ENCODE measurements at regions not wholly inside any gene's neighbourhood (a gene's known extent, or its start where the extent isn't known, plus 50 kb on each side); places are given as distances from the start of the nearest gene placed in this dataset.
A peak's percentile ranks its signal among the peaks of the same experiment; 100 is the strongest.

- Histone ChIP-seq H3K4me1 (no peaks in the 10 kb centered on the region), H3K9me3 (no peaks in the 10 kb centered on the region), H3K4me2 (peak overlapping the region; percentile 45; the same call in 2 of the 3 replicates), H3K4me3 (no peak overlapping the region), H3K27ac (no peak overlapping the region)
- no peak for FAIRE-seq
- WGBS (ENCODE audit: missing lambda C conversion rate) = 12% methylated on average over 9 of the region's 9 CpGs
- TF ChIP-seq ESRRA (IDR thresholded peaks at IDR 0.05; ENCODE audit: borderline replicate concordance, low read length) = no peak
- 0 out of 3 replicates have a peak, but pooled peaks have one; percentile 11 for TF ChIP-seq SMC3 (IDR thresholded peaks at IDR 0.05)
- TF ChIP-seq, protein P1, sequence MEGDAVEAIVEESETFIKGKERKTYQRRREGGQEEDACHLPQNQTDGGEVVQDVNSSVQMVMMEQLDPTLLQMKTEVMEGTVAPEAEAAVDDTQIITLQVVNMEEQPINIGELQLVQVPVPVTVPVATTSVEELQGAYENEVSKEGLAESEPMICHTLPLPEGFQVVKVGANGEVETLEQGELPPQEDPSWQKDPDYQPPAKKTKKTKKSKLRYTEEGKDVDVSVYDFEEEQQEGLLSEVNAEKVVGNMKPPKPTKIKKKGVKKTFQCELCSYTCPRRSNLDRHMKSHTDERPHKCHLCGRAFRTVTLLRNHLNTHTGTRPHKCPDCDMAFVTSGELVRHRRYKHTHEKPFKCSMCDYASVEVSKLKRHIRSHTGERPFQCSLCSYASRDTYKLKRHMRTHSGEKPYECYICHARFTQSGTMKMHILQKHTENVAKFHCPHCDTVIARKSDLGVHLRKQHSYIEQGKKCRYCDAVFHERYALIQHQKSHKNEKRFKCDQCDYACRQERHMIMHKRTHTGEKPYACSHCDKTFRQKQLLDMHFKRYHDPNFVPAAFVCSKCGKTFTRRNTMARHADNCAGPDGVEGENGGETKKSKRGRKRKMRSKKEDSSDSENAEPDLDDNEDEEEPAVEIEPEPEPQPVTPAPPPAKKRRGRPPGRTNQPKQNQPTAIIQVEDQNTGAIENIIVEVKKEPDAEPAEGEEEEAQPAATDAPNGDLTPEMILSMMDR (IDR thresholded peaks at IDR 0.05) = peak; percentile 48
- TF ChIP-seq RAD21 (conservative IDR thresholded peaks at IDR 0.05 in 1 of 2, IDR thresholded peaks at IDR 0.05 in 1 of 2) = peak; percentile 51 to 52; a peak in 4 of 5 replicates
- ATAC-seq = no peak
- CTCF ChIA-PET = interaction anchor here (1.2 kb wide), 1 partner anchor 15 kb away, joined by 3 read pairs; no protein-coding TSS in a partner anchor
- peak in 1 of 2 experiments; percentile 14 for DNase-seq (ENCODE audit: low read depth in 1 of 2, low spot score in 1 of 2)
- POLR2A ChIA-PET = no interaction called here
Measured at GRCh38 chr13:70960841-70961443, 852.7 kb upstream of the KLHL1 start.

GRCh38 chr13:70959035-70959775 lies 851.0 kb upstream of the KLHL1 start:
- CTCF ChIA-PET = no interaction called here
- Histone ChIP-seq H3K4me1 (no peaks in the 10 kb centered on the region), H3K9me3 (no peaks in the 10 kb centered on the region), H3K4me3 (no peak overlapping the region), H3K27ac (no peak overlapping the region), H3K4me2 (no peak overlapping the region)
- ATAC-seq (no peak), FAIRE-seq (no peak), DNase-seq (ENCODE audit: low read depth in 1 of 2, low spot score in 1 of 2) (no peak)
- no peak for TF ChIP-seq ZSCAN20 (CRISPR knock-in tag; IDR thresholded peaks at IDR 0.05)
- no peak for TF ChIP-seq JUN (IDR thresholded peaks at IDR 0.05)
- no peak for TF ChIP-seq PHF8 (IDR thresholded peaks at IDR 0.05; ENCODE audit: borderline replicate concordance, low read depth)
- no peak for TF ChIP-seq NR3C1 (IDR thresholded peaks at IDR 0.05)
- no peak for TF ChIP-seq HDAC2 (IDR thresholded peaks at IDR 0.05)
- no peak for TF ChIP-seq ELK1 (IDR thresholded peaks at IDR 0.05; ENCODE audit: low read depth, low read length)
- TF ChIP-seq, protein P1 (IDR thresholded peaks at IDR 0.05) = no peak
- TF ChIP-seq RAD21 (conservative IDR thresholded peaks at IDR 0.05 in 1 of 2, IDR thresholded peaks at IDR 0.05 in 1 of 2) = no peak
- TF ChIP-seq EP300 (IDR thresholded peaks at IDR 0.05) = no peak
- TF ChIP-seq JUNB (IDR thresholded peaks at IDR 0.05) = no peak
- TF ChIP-seq POLR2AphosphoS2 (conservative IDR thresholded peaks at IDR 0.05; ENCODE audit: low read length) = no peak
- no peak for TF ChIP-seq TP53 (CRISPR knock-in tag; IDR thresholded peaks at IDR 0.05)
- TF ChIP-seq, protein P2, sequence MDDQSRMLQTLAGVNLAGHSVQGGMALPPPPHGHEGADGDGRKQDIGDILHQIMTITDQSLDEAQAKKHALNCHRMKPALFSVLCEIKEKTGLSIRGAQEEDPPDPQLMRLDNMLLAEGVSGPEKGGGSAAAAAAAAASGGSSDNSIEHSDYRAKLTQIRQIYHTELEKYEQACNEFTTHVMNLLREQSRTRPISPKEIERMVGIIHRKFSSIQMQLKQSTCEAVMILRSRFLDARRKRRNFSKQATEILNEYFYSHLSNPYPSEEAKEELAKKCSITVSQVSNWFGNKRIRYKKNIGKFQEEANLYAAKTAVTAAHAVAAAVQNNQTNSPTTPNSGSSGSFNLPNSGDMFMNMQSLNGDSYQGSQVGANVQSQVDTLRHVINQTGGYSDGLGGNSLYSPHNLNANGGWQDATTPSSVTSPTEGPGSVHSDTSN (IDR thresholded peaks at IDR 0.05) = no peak
- TF ChIP-seq, protein P3, sequence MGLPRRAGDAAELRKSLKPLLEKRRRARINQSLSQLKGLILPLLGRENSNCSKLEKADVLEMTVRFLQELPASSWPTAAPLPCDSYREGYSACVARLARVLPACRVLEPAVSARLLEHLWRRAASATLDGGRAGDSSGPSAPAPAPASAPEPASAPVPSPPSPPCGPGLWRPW (IDR thresholded peaks at IDR 0.05) = no peak
- TF ChIP-seq HOXA7 (CRISPR knock-in tag; IDR thresholded peaks at IDR 0.05) = no peak
- no peak for TF ChIP-seq RARB (CRISPR knock-in tag; IDR thresholded peaks at IDR 0.05)
- no peak for TF ChIP-seq HMGXB4 (CRISPR knock-in tag; IDR thresholded peaks at IDR 0.05; ENCODE audit: borderline replicate concordance)
- TF ChIP-seq HOXB13 (CRISPR knock-in tag; IDR thresholded peaks at IDR 0.05; ENCODE audit: low read depth) = no peak
- no peak for TF ChIP-seq CBX8 (IDR thresholded peaks at IDR 0.05)
- no peak for TF ChIP-seq USF2 (IDR thresholded peaks at IDR 0.05)
- 29% methylated on average over 4 of the region's 4 CpGs for WGBS (ENCODE audit: missing lambda C conversion rate)
- POLR2A ChIA-PET = no interaction called here
